CD1c-positive myeloid dendritic cell (primary cell): ENCODE measurements at regions not wholly inside any gene's neighbourhood (a gene's known extent, or its start where the extent isn't known, plus 50 kb on each side); places are given as distances from the start of the nearest gene placed in this dataset.

ENCODE experiments used
- DNase-seq: peaks from one replicate; pipeline ENCODE4 v3.0.0-alpha.2; 2016; ENCODE audit errors: extremely low spot score

GRCh38 chr7:18315241-18315640 is 180.3 kb upstream of the HDAC9 start:
- DNase-seq = no peak

- DNase-seq = no peak
Observed at GRCh38 chr7:18317941-18318340, 177.6 kb upstream of the HDAC9 start.

GRCh38 chr7:18320422-18320821 is 175.1 kb upstream of the HDAC9 start:
- no peak for DNase-seq

- peak; percentile 61 for DNase-seq
Observed at GRCh38 chr7:18320971-18321567, 174.5 kb upstream of the HDAC9 start.

GRCh38 chr7:18330548-18330947 is 165.0 kb upstream of the HDAC9 start:
- DNase-seq = no peak

GRCh38 chr7:18336626-18337025 is 158.9 kb upstream of the HDAC9 start:
- DNase-seq = no peak

- peak; percentile 60 for DNase-seq
Observed at GRCh38 chr7:18337048-18337809, 158.3 kb upstream of the HDAC9 start.

- peak; percentile 47 for DNase-seq
Observed at GRCh38 chr7:18338910-18339523, 156.5 kb upstream of the HDAC9 start.

- no peak for DNase-seq
Observed at GRCh38 chr7:18341756-18342155, 153.8 kb upstream of the HDAC9 start.

- no peak for DNase-seq
Observed at GRCh38 chr7:18343047-18343446, 152.5 kb upstream of the HDAC9 start.

GRCh38 chr7:18344536-18344935 is 151.0 kb upstream of the HDAC9 start:
- no peak for DNase-seq

GRCh38 chr7:18345641-18346234 is 149.8 kb upstream of the HDAC9 start:
- peak; percentile 55 for DNase-seq

GRCh38 chr7:18347170-18347569 is 148.4 kb upstream of the HDAC9 start:
- DNase-seq = no peak

GRCh38 chr7:18350678-18351077 is 144.9 kb upstream of the HDAC9 start:
- DNase-seq = no peak

GRCh38 chr7:18352339-18353255 is 143.0 kb upstream of the HDAC9 start:
- DNase-seq = peak; percentile 48

- no peak for DNase-seq
Observed at GRCh38 chr7:18353339-18353738, 142.2 kb upstream of the HDAC9 start.

GRCh38 chr7:18354108-18355085 is 141.2 kb upstream of the HDAC9 start:
- no peak for DNase-seq

- DNase-seq = peak; percentile 64
Observed at GRCh38 chr7:18356191-18356645, 139.3 kb upstream of the HDAC9 start.

GRCh38 chr7:18357691-18358090 is 137.9 kb upstream of the HDAC9 start:
- no peak for DNase-seq

GRCh38 chr7:18361756-18362155 is 133.8 kb upstream of the HDAC9 start:
- DNase-seq = no peak
